ENCODE measurements at regions not wholly inside any gene's neighbourhood (a gene's known extent, or its start where the extent isn't known, plus 50 kb on each side); places are given as distances from the start of the nearest gene placed in this dataset.
"Not testable (repeated sequence)": the region's sequence is repeated elsewhere in the genome, so short reads cannot be mapped to it uniquely, and the experiment has no call there.

DNA sequence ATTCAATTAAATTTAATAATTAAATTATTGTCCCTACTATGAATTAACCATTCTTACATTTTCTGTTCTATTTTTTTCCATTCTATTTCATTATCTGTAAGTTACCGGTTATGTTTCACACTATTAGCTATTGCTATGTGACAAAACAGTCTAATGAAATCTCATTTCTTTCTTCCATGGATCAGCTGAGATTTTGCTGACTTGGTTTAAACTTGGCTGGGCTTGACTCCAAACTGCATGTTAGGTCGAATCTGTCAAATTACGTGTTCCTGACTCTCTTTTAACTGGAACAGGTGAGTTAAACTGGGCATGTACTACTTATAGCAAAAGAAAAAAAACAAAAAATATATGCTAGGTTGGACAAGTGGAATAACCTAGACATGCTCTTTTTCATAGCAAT, 1464.4 kb downstream of the OLFM4 start:
- Mint-ChIP-seq H3K27ac (no peak overlapping the region), H3K27me3 (no peaks in the 10 kb centered on the region), H3K4me1 (ENCODE audit: low read depth) (no peaks in the 10 kb centered on the region), H3K36me3 (ENCODE audit: low read depth) (no peaks in the 10 kb centered on the region), H3K4me3 (no peak overlapping the region), H3K9me3 (peaks cover 15% of the 10 kb centered on the region)
- ChIA-PET CTCF (no interaction called here), POLR2A (no interaction called here)
- no peak for ATAC-seq
- TF ChIP-seq, protein P1, sequence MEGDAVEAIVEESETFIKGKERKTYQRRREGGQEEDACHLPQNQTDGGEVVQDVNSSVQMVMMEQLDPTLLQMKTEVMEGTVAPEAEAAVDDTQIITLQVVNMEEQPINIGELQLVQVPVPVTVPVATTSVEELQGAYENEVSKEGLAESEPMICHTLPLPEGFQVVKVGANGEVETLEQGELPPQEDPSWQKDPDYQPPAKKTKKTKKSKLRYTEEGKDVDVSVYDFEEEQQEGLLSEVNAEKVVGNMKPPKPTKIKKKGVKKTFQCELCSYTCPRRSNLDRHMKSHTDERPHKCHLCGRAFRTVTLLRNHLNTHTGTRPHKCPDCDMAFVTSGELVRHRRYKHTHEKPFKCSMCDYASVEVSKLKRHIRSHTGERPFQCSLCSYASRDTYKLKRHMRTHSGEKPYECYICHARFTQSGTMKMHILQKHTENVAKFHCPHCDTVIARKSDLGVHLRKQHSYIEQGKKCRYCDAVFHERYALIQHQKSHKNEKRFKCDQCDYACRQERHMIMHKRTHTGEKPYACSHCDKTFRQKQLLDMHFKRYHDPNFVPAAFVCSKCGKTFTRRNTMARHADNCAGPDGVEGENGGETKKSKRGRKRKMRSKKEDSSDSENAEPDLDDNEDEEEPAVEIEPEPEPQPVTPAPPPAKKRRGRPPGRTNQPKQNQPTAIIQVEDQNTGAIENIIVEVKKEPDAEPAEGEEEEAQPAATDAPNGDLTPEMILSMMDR (IDR thresholded peaks at IDR 0.05), result no peak
- intact Hi-C loops (cut with micrococcal nuclease), result no loop called here
- no peak for DNase-seq

DNA sequence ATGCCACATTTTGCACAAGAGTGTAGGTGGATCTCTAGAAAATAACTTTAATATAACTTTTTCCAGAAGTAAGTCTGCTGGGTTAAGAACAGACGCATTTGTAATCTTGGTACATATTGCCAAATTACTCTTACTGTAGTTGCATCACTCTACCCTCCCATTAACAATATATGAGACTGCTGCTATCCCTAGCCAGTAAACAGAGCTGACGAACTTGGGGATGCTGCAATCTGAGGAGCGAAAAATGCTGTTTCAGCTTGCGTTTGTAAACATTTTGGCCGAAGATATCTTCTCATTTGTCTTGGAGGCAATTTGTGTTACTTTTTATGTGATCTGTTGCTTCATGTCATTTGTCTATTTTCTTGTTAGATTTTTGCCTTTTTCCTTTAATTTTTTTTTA, 1482.8 kb downstream of the OLFM4 start:
- CTCF ChIA-PET, result no interaction called here
- intact Hi-C loops (cut with micrococcal nuclease), result no loop called here
- POLR2A ChIA-PET, result no interaction called here

DNA sequence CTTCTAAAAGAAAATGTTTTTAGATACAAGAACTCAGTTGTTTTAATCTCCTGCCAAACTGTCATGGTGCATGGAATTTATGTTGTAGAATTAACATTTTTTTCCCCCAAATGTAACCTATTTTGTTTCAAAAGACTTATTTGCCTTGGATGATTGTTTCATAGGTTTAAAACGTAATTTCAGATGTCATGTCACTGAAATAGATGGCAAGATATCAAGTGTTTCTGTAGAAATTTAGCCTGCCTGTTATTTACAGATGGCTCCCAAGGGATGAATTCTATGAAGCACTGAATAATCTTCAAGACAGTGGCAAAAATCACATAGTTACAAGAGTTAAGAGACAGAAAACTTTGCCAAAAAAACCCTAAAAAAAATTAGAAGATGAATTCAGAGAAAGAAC, 1484.6 kb downstream of the OLFM4 start:
- ChIA-PET CTCF (no interaction called here), POLR2A (no interaction called here)
- TF ChIP-seq, protein P1 (IDR thresholded peaks at IDR 0.05), result no peak
- Mint-ChIP-seq H3K36me3 (ENCODE audit: low read depth) (no peaks in the 10 kb centered on the region), H3K9me3 (peaks cover 8% of the 10 kb centered on the region), H3K27me3 (no peaks in the 10 kb centered on the region), H3K4me1 (ENCODE audit: low read depth) (no peaks in the 10 kb centered on the region), H3K4me3 (no peak overlapping the region), H3K27ac (no peak overlapping the region)
- intact Hi-C loops (cut with micrococcal nuclease), result no loop called here
- ATAC-seq (no peak), DNase-seq (no peak)

More for the DNA sequence above, 1482.8 kb downstream of the OLFM4 start:
- Mint-ChIP-seq H3K9me3 (peaks cover 11% of the 10 kb centered on the region), H3K4me1 (ENCODE audit: low read depth) (no peaks in the 10 kb centered on the region), H3K36me3 (ENCODE audit: low read depth) (no peaks in the 10 kb centered on the region), H3K4me3 (no peak overlapping the region), H3K27me3 (no peaks in the 10 kb centered on the region), H3K27ac (no peak overlapping the region)
- no peak for ATAC-seq
- TF ChIP-seq, protein P1 (IDR thresholded peaks at IDR 0.05), result no peak
- DNase-seq, result no peak

DNA sequence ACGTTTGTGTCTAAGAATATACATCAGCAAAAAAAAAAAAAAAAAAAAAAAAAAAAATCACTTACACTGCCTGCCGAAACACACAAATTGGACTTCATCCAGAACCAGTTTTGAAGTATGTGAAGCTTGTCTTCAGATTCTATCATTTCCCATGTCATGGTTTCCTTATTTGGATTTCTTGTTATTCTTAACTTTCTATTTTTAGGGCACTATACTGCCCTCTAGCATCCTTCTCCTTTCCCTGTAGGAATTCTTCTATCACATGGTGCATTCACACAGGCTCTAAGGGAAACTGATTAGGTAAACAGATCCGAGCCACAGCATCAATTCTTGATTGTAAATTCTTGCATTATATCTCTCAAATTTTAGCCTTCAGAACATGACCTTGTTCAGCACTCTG, 1507.5 kb downstream of the OLFM4 start:
- no peaks in the 10 kb centered on the region for H3K4me1 Mint-ChIP-seq (ENCODE audit: low read depth)
- TF ChIP-seq, protein P1 (IDR thresholded peaks at IDR 0.05), result no peak
- H3K27ac Mint-ChIP-seq, result no peak overlapping the region
- H3K4me3 Mint-ChIP-seq, result no peak overlapping the region
- no peak for ATAC-seq
- no peaks in the 10 kb centered on the region for H3K27me3 Mint-ChIP-seq
- CTCF ChIA-PET, result no interaction called here
- intact Hi-C loops (cut with micrococcal nuclease), result no loop called here
- peaks cover 7% of the 10 kb centered on the region for H3K9me3 Mint-ChIP-seq
- POLR2A ChIA-PET, result no interaction called here
- no peaks in the 10 kb centered on the region for H3K36me3 Mint-ChIP-seq (ENCODE audit: low read depth)
- DNase-seq, result no peak

DNA sequence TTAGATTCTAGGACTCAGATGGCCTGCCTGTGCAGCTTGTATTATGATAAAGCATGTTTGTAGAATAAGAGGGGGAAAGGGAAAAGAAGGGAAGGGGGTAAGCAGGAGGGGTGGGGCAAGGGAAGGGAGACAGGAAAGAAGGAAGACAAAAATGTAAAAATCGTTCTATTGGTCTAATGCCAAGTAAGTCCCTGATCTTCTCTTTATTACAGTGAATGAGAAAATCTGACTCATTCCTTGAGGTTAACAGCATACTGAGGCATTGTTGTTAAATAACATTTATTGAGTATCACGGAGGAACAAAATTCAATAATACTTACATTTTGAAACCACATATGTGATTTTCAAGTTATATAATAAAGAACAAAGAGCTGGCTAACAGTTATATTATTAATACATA, 1534.7 kb downstream of the OLFM4 start:
- H3K27ac Mint-ChIP-seq, result no peak overlapping the region
- H3K4me1 Mint-ChIP-seq (ENCODE audit: low read depth), result no peaks in the 10 kb centered on the region
- no peaks in the 10 kb centered on the region for H3K36me3 Mint-ChIP-seq (ENCODE audit: low read depth)
- peaks cover 5% of the 10 kb centered on the region for H3K9me3 Mint-ChIP-seq
- POLR2A ChIA-PET, result no interaction called here
- intact Hi-C loops (cut with micrococcal nuclease), result no loop called here
- no peak for ATAC-seq
- H3K27me3 Mint-ChIP-seq, result no peaks in the 10 kb centered on the region
- DNase-seq, result no peak
- no peak overlapping the region for H3K4me3 Mint-ChIP-seq
- TF ChIP-seq, protein P1 (IDR thresholded peaks at IDR 0.05), result no peak
- CTCF ChIA-PET, result no interaction called here

DNA sequence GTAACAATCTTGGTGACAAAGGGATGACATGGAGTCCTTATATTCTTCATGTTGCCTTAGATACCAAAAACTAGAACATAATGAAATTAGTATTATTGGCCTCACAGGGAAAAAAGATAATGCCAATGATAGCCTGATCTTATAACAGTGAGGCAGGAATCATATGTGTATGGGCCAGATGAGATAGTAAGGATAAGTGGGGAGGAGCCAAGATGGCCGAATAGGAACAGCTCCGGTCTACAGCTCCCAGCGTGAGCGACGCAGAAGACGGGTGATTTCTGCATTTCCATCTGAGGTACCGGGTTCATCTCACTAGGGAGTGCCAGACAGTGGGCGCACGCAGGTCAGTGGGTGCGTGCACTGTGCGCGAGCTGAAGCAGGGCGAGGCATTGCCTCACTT, 1543.4 kb downstream of the OLFM4 start:
- CTCF ChIA-PET; H3K4me3 Mint-ChIP-seq; H3K36me3 Mint-ChIP-seq (ENCODE audit: low read depth); POLR2A ChIA-PET; H3K27ac Mint-ChIP-seq; DNase-seq; H3K27me3 Mint-ChIP-seq; ATAC-seq; intact Hi-C loops (cut with micrococcal nuclease); H3K4me1 Mint-ChIP-seq (ENCODE audit: low read depth): not testable (repeated sequence)
- peaks cover 19% of the 10 kb centered on the region for H3K9me3 Mint-ChIP-seq
